ENCODE measurements at regions not wholly inside any gene's neighbourhood (a gene's known extent, or its start where the extent isn't known, plus 50 kb on each side); places are given as distances from the start of the nearest gene placed in this dataset.

DNA sequence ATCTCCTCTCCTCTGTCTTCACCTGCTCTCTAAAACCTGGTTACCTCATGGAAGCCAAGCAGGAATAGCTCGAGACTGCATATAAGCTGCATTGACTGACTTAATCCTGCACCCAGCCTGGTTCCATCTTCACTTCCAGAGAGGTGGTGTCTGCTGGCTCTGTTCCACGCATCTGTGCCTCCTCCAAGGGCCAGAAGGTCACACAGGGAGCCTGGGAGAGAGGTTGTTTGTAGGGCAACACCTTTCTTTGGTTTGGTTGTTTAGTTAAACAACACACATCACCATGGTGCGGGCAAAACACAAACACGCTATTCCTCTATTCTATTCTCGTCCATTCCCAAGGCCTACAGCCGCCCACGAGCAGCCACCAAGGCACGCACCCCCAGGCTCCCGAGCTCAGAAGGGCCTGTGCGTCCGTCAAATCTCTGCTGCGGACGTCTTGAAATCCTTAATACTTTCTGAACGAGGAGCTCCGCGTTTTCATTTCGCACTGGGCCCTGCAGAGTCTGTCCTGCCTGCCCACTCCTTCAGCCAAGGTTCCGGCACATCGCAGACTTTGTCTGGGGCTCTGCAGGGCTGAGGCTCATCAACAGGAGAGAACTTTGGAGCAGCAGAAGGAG lies 116.2 kb downstream of the RIPK4 start:
- no peak for DNase-seq (ENCODE audit: low read depth, low spot score)
- in situ Hi-C loops (cut with HindIII; ENCODE audit: low sequenced_read_pairs): no loop called here
- TF ChIP-seq, protein P1, sequence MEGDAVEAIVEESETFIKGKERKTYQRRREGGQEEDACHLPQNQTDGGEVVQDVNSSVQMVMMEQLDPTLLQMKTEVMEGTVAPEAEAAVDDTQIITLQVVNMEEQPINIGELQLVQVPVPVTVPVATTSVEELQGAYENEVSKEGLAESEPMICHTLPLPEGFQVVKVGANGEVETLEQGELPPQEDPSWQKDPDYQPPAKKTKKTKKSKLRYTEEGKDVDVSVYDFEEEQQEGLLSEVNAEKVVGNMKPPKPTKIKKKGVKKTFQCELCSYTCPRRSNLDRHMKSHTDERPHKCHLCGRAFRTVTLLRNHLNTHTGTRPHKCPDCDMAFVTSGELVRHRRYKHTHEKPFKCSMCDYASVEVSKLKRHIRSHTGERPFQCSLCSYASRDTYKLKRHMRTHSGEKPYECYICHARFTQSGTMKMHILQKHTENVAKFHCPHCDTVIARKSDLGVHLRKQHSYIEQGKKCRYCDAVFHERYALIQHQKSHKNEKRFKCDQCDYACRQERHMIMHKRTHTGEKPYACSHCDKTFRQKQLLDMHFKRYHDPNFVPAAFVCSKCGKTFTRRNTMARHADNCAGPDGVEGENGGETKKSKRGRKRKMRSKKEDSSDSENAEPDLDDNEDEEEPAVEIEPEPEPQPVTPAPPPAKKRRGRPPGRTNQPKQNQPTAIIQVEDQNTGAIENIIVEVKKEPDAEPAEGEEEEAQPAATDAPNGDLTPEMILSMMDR (IDR thresholded peaks at IDR 0.05; ENCODE audit: low read depth, low read length): no peak
- no peak overlapping the region for H3K4me3 ChIP-seq (ENCODE audit: low read depth, low read length)

DNA sequence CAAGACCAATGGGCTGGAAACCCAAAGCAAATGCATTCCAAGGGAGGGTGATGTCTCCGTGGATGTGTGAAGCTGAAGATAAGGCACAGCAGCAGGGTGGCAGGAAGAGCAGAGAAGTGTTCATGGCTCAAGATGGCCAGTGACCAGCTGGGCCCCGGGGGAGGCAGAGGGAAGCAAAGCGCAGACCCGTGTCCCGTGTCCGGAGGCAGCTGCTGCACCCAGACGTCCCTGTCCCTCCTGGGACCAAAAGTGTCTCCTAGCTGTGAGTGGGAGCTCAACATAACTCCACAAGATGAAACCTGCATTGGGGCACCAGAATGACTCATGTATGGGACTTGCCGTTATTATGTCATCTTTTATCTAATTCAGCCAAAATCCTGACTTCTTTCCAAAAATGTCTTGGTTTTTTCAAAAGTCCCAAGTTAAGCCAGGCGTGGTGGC lies 118.2 kb downstream of the RIPK4 start:
- TF ChIP-seq, protein P1 (IDR thresholded peaks at IDR 0.05; ENCODE audit: low read depth, low read length): no peak
- peak; percentile 31 for DNase-seq (ENCODE audit: low read depth, low spot score)
- no peak overlapping the region for H3K4me3 ChIP-seq (ENCODE audit: low read depth, low read length)
- in situ Hi-C loops (cut with HindIII; ENCODE audit: low sequenced_read_pairs): no loop called here

DNA sequence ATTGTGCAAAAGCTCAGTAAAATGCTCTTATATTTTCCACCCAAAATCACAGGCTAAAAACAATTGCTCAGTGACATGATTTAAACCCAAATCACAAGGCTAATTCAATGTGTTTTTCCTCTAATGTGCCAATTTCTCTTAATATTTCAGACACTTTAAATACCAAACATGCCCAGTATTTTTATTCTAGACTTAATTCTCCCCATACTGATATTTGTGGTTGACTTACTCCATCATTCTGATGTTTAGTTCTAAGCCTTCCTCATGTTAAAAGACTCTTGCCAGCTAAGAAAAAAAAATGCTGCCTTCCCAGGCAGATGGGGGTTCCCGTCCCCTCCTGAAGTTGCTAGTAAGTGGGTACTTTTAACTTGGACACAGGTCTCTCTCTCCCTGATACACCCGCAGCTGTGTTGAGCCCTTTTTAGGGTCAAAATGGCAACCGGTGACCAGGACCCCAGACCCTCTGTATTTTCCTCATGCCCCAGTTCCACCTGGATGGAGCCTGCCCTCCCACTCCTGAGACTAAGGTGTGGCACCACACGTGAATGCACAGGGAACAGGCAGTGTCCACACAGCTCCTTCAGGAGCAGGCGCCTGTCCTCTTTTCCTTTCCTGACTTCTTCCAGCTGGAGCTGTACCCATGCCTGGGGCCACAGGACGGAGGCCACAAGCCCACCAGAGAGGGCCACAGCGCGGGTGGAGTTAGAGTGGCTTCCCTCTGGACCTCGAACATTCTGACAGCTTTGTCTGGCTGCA lies 118.9 kb downstream of the RIPK4 start:
- in situ Hi-C loops (cut with HindIII; ENCODE audit: low sequenced_read_pairs): no loop called here
- TF ChIP-seq, protein P1 (IDR thresholded peaks at IDR 0.05; ENCODE audit: low read depth, low read length): no peak
- no peak for DNase-seq (ENCODE audit: low read depth, low spot score)
- no peak overlapping the region for H3K4me3 ChIP-seq (ENCODE audit: low read depth, low read length)

DNA sequence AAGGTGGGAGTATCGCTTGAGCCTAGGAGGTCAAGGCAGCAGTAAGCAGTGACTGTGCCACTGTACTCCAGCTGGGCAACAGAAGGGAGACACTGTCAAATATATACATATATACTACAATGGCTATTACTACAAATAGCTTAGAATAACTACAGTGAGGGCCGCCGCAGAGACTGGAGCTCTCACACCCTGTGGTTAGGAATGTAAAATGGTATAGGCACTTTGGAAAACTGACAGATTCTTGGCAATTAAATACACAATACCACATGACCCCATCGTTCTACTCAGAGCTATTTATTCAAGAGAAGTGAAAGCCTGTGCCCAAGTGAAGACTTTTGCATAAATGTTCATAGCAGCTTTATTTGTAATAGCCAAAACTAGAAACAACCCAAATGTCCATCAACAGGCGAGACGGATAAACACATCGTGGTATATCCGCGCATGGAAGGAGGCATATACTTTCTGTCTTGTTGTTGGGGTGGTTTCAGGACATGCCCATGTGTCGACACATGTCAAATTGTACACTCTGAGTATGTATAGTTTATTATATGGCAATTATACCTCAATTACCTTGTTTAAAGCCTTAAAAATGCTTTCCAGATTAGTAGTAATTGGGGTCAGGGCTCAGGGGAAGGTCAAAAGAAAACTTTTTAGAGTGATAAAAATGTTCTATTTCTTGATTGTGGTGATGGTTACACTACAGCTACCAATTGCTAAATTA lies 123.4 kb downstream of the RIPK4 start:
- TF ChIP-seq, protein P1 (IDR thresholded peaks at IDR 0.05; ENCODE audit: low read depth, low read length): no peak
- no peak overlapping the region for H3K4me3 ChIP-seq (ENCODE audit: low read depth, low read length)
- DNase-seq (ENCODE audit: low read depth, low spot score): peak; percentile 16
- in situ Hi-C loops (cut with HindIII; ENCODE audit: low sequenced_read_pairs): no loop called here

DNA sequence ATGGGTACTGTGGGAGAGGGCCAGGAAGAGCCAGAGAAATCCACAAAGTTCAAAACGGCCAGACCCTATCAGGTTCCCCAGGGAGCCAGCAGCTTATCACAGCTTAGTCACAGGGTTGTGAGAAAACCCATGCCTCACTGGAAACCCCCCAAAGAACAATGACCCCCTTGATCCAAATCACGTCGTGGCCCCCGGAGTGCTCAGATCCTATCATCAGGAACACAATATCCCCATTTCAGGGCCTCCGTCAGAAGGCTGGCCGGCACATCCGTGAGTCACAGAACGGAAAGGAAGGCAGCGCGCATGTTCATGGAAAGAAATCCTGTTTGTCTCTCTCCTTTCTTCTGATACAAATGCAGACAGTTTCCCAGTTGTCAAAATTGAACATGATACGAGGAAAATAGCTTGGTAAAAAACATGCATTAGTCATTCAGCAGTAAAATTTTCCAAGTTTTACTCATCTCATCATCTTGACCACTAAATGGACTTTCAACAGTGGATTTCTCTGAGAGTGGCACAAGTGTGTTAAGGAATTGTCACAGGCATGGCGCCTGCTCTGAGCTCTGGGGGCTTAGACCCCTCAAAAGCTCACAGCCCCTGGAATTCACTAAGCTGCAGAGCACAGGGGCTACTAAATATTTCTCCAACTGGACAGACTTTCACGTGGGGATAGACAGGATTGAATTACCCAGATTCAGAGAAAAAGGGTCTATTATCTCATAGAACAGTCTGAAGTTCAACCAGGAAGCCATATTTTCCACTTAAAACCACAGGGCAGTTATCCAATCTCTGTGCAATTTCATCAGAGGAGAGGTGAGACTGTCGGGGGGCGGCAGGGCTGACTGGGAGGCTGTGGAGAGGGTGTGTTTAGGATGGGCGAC lies 124.8 kb downstream of the RIPK4 start:
- H3K4me3 ChIP-seq (ENCODE audit: low read depth, low read length): no peak overlapping the region
- peak; percentile 93 for DNase-seq (ENCODE audit: low read depth, low spot score)
- in situ Hi-C loops (cut with HindIII; ENCODE audit: low sequenced_read_pairs): no loop called here

More for the DNA sequence above, 124.8 kb downstream of the RIPK4 start:
- TF ChIP-seq, protein P1 (IDR thresholded peaks at IDR 0.05; ENCODE audit: low read depth, low read length): no peak
